Urinary bladder (tissue), 3 donors: ENCODE measurements at regions not wholly inside any gene's neighbourhood (a gene's known extent, or its start where the extent isn't known, plus 50 kb on each side); places are given as distances from the start of the nearest gene placed in this dataset.
"Not testable (repeated sequence)": the region's sequence is repeated elsewhere in the genome, so short reads cannot be mapped to it uniquely, and the experiment has no call there.

Source experiments
- DNase-seq: peaks from one replicate; pipeline ENCODE4 v3.0.0-alpha.2; 2015; ENCODE audit errors: extremely low spot score
- H3K27ac ChIP-seq: one replicate; pipeline ENCODE4 v1.5.1; 2013; ENCODE audit warnings: low read depth, mild to moderate bottlenecking, moderate library complexity
- H3K36me3 ChIP-seq: one replicate; pipeline ENCODE4 v1.6.1; 2013; ENCODE audit warnings: mild to moderate bottlenecking, moderate library complexity; ENCODE audit not compliant: insufficient read depth
- H3K4me1 ChIP-seq: one replicate; pipeline ENCODE4 v1.6.1; 2013; ENCODE audit warnings: mild to moderate bottlenecking, moderate library complexity; ENCODE audit not compliant: insufficient read depth
- H3K4me3 ChIP-seq: one replicate; pipeline ENCODE4 v1.5.1; 2013; ENCODE audit warnings: low read depth, low read length
- WGBS: extraction: QIAGEN DNeasy Blood & Tissue Kit; methylation state at CpG from one replicate; pipeline ENCODE4 v1.1.7; 2013; 5-methylcytosine and 5-hydroxymethylcytosine counted together
- donor health status: healthy with polysubstance abuse.
- donor health status: healthy.

DNA sequence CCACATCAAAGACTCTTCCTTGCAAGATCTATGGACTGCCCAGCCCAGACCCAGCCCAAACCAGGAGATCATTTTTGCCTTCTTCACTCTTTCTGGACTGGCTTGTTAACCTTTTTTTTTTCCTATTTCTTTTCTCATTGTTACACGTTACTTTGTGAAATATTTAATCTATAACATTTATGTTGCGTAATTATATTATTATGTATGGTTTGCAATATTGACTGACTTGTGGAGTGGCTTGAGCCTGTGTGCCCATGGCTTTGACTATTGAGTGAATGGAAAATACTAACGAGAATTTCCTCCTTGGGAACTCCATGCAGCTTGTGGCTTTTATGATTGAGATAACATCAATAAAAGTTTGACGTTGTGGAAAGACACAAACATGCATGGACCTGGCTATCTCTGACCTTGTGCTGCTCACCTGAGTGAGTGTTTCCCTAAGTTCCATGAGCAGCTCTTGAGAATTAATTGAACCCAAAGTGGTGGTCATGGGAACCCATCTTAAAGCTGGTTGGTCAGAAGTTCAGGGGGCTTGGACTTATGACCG is 1641.3 kb upstream of the LRRTM3 start:
- no peaks in the 10 kb centered on the region for H3K4me1 ChIP-seq
- DNase-seq = no peak
- no peak overlapping the region for H3K4me3 ChIP-seq
- H3K27ac ChIP-seq = no peak overlapping the region
- WGBS = 84% methylated on average over 5 of the region's 5 CpGs
- H3K36me3 ChIP-seq = no peaks in the 10 kb centered on the region

DNA sequence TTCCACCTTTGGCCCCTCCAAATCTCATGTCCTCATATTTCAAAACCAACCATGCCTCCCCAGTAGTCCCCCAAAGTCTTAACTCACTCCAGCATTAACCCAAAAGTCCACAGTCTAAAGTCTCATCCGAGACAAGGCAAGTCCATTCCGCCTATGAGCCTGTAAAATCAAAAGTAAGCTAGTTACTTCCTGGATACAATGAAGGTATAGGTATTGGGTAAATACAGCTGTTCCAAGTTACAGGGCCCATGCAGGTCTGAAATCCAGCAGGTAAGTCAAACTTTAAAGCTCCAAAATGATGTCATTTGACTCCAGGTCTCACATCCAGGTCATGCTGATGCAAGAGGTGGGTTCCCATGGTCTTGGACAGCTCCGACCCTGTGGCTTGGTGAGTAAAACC is 1640.1 kb upstream of the LRRTM3 start:
- not testable (repeated sequence) for H3K4me3 ChIP-seq, H3K36me3 ChIP-seq, H3K4me1 ChIP-seq, DNase-seq, H3K27ac ChIP-seq
- WGBS = 84% methylated on average over 3 of the region's 3 CpGs

DNA sequence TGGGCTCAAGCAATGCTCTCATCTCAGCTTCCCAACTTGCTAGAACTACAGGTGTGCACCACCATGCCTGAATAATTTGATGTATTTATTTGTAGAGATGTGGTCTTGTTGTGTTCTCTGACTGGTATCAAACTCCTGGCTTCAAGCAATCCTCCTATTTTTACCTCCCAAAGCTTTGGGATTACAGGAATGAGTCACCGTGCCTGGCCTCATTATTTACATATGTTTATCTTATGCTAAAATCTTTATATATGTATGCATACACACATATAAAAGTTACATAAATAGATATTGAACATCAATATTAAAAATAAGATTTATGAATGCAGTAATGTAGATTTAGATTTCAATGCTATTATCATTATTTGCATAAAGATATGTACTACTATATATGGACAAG is 1634.5 kb upstream of the LRRTM3 start:
- no peak for DNase-seq
- Histone ChIP-seq H3K4me1 (no peaks in the 10 kb centered on the region), H3K4me3 (no peak overlapping the region), H3K36me3 (no peaks in the 10 kb centered on the region), H3K27ac (no peak overlapping the region)
- 51% methylated on average over 1 of the region's 1 CpG for WGBS

DNA sequence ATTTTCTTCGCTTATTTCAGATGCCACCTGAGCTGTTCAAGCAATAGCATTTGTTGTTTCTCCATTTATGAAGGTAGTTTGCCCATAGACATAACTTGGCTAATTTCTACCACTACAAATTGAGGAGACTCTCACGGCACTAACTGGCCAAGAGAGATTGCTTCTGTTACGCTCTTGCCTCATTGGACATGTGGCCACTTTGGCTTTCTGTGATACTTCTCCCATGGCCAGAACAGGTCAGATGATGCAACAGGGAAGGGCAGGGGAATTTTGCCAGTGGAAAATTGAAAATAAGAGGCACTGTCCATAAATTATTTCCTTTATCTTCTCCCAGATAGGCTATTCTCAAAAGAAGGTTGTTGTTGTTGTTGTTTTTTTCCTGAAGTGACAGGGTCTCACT is 1633.3 kb upstream of the LRRTM3 start:
- no peak overlapping the region for H3K27ac ChIP-seq
- WGBS = 95% methylated on average over 3 of the region's 3 CpGs

DNA sequence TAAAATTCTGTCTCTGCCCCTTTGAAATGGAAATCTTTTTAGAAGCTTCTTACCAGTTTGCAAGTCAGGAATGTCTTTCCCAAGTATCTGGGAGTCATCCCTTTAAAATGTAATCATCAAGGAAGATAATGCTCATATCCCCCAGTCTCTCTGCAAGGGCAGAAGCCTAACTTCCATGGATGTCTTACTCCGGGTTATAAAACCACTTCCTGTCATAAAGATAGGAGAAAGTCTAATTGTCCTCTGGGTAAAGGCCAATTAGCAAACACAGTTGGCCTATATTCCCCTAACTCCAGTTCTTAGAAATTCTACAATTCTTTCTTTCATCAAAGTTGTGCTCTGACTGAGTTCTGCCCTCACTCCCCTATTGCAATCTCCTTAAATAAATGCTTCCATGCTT is 1631.5 kb upstream of the LRRTM3 start:
- no peaks in the 10 kb centered on the region for H3K36me3 ChIP-seq
- no peak for DNase-seq
- WGBS = 7% methylated on average over 1 of the region's 1 CpG
- H3K4me3 ChIP-seq = no peak overlapping the region
- H3K27ac ChIP-seq = no peak overlapping the region
- no peaks in the 10 kb centered on the region for H3K4me1 ChIP-seq

More for the DNA sequence above, 1633.3 kb upstream of the LRRTM3 start:
- DNase-seq = no peak
- no peak overlapping the region for H3K4me3 ChIP-seq
- no peaks in the 10 kb centered on the region for H3K36me3 ChIP-seq
- H3K4me1 ChIP-seq = no peaks in the 10 kb centered on the region

DNA sequence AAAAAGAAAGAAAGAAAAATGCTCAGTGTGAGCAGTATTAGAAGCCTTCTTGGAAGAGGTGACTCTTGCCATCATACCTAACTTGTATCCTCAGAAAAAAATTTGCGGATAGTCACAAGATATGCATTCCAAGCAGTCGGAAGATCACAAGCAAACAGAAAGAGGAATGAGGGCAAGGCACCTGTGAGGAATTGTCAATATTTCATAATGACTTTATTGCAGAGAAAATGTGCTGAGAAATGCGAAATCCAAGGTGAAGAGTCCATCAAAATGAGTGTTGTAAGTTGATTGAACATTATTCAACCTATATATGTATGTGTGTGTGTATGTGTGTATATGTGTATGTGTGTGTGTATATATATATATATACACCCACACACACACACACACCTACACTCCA is 1624.7 kb upstream of the LRRTM3 start:
- no peak overlapping the region for H3K4me3 ChIP-seq
- no peak overlapping the region for H3K27ac ChIP-seq
- no peaks in the 10 kb centered on the region for H3K36me3 ChIP-seq
- DNase-seq = no peak
- WGBS = 85% methylated on average over 3 of the region's 3 CpGs
- no peaks in the 10 kb centered on the region for H3K4me1 ChIP-seq

DNA sequence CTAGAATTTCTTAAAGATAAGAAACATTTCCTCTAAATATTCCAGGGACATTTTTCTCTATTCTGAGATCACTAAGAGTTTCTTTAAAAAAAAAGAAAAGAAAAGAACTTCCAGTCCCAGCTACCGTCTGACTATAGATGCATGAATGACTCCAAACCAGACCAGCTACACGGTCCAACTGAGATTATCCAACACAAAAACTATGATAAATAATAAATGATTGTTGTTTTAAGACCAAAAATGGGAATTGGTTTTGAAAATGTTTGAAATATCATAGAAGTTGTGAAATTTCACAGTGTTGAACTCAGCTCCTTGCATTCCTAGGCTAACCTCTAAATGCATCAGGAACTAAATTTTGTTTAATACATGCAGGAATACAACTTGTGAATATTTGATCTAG is 1619.6 kb upstream of the LRRTM3 start:
- Histone ChIP-seq H3K27ac (no peak overlapping the region), H3K4me1 (no peaks in the 10 kb centered on the region), H3K4me3 (no peak overlapping the region), H3K36me3 (no peaks in the 10 kb centered on the region)
- DNase-seq = no peak
- WGBS = 54% methylated on average over 2 of the region's 2 CpGs

DNA sequence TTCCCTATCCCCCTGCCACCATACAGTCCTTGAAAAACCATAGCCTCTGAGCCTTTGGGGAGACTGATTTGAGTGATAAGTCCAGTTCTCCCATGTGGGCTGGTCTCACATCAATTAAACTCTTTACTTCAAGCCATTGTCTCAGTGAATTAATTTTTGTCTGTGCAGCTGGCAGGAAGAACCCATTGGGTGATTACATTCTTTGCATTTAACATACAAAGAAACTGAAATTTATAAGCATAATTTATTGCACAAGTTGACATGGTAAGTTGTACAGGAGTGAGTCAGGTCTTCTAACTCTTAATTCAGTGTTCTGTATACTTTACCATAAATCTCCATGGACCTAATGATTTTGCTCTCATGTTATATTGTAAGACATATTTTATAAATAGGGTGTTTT is 1613.0 kb upstream of the LRRTM3 start:
- Histone ChIP-seq H3K4me3 (no peak overlapping the region), H3K36me3 (no peaks in the 10 kb centered on the region), H3K4me1 (no peaks in the 10 kb centered on the region), H3K27ac (no peak overlapping the region)
- DNase-seq = no peak

DNA sequence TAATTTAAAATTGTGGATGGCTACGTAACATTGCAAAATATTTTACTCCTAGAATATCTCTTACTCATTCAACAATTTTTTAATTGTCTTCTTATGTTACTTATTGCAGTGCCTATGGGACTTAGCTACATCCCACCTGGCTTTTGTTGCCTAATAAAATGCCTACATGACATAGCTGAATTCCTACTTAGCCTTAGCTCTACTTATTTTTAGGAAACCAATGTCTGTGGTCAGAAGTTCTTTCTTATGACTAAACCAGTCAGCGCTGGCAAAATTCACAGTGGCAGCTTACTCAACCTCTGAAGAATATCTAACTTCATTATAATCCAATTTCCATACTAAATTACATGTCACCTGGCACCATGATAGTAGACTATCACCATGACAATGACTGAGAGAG is 1612.4 kb upstream of the LRRTM3 start:
- H3K36me3 ChIP-seq = no peaks in the 10 kb centered on the region
- H3K4me1 ChIP-seq = no peaks in the 10 kb centered on the region
- WGBS = 96% methylated on average over 2 of the region's 2 CpGs
- no peak overlapping the region for H3K27ac ChIP-seq
- no peak for DNase-seq
- no peak overlapping the region for H3K4me3 ChIP-seq

DNA sequence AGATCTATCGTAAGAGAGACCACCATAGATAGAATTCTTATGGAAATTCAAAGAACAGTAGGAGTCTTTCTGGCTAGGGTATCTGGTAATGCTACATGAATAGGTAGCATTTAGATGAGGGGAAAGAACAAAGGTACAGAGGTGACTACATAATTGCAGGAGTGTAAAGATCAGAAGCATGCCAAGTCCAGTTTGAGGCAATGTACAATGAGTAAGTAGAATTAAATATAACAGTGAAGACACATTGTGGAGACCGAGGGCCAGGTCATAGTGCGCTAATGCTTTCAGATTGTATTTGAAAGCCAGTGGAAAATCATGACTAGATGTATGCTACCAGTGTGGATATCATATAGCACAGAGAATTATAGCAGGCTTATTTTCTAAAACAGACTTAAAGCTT is 1611.6 kb upstream of the LRRTM3 start:
- Histone ChIP-seq H3K4me3 (no peak overlapping the region), H3K36me3 (no peaks in the 10 kb centered on the region), H3K27ac (no peak overlapping the region), H3K4me1 (no peaks in the 10 kb centered on the region)
- 95% methylated on average over 3 of the region's 3 CpGs for WGBS
- no peak for DNase-seq

DNA sequence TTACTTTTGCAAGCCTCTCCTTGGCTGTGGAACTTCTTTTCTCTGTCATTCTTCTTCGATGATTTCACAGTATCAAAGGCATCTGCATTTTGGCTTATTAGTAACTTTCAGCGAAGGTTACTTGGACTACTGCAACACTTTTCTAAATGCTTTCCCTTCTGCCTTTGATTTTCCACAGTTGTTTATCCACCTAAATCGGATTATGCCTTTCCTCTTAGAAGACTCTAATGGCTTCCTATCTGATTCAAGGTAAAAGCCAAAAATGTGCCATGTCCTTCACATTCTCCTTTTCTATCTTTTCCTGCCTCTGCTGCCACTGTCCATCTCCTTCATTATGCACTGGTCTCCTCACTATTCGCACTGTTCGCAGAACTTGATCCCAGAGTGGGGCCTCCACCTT is 1606.3 kb upstream of the LRRTM3 start:
- Histone ChIP-seq H3K4me3 (no peak overlapping the region), H3K27ac (no peak overlapping the region), H3K4me1 (no peaks in the 10 kb centered on the region), H3K36me3 (no peaks in the 10 kb centered on the region)
- WGBS = 62% methylated on average over 5 of the region's 5 CpGs
- DNase-seq = no peak

DNA sequence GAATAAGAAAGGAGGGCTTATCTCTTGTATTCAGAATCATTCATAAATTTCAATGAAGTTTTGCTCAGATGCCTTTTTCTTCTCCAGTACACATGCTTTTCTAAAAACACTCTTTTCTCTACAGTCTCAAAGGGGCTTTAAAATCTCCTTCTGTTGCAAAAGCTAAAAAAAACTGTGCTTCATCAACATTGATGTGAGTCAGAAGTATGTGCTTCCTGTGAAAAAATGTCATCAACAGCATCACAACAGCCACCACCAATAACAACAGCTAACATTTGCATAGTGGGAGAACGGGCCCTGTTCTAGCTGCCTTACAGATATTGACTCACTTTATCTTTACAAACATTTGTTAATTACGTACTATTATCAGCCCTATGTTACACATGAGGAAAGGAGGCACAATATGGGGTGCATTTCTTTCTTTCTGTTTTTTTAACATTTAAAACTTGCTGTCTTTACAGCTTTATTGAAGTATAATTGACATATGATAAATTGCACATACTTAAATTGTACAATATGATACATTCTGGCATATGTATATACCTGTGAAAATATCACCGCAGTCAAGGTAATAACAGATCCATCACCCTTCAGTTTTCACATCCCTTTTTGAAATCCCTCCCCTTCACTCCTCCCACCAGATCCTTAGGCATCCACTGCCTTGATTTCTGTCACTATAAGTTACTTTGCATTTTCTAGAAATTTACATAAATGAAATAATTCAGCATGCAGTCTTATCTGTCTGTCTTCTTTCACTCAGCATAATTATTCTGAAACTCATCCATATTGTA is 1605.4 kb upstream of the LRRTM3 start:
- DNase-seq = no peak
- no peak overlapping the region for H3K4me3 ChIP-seq
- WGBS = 77% methylated on average over 3 of the region's 3 CpGs
- H3K4me1 ChIP-seq = no peaks in the 10 kb centered on the region
- no peaks in the 10 kb centered on the region for H3K36me3 ChIP-seq
- no peak overlapping the region for H3K27ac ChIP-seq

DNA sequence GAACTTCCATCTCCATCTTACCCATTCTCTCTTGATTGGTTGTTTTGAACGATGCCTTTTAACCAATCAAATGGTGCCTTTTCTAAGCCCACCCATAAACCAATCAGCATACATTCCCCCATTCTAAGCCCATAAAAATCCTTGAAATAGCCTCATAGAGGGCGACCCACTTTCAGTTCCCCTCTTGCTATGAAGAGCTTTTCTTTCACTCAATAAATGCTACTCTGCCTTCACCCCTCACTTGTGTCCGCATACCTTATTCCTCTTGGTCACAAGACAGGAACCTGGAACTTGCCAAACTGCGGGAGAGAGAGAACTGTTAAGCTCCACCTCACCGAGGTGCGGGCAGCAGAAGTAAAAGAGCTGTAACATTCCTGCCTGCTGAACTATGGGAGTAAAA is 1602.0 kb upstream of the LRRTM3 start:
- Histone ChIP-seq H3K36me3 (no peaks in the 10 kb centered on the region), H3K27ac (no peak overlapping the region), H3K4me3 (no peak overlapping the region), H3K4me1 (no peaks in the 10 kb centered on the region)
- WGBS = 86% methylated on average over 6 of the region's 6 CpGs
- DNase-seq = no peak

DNA sequence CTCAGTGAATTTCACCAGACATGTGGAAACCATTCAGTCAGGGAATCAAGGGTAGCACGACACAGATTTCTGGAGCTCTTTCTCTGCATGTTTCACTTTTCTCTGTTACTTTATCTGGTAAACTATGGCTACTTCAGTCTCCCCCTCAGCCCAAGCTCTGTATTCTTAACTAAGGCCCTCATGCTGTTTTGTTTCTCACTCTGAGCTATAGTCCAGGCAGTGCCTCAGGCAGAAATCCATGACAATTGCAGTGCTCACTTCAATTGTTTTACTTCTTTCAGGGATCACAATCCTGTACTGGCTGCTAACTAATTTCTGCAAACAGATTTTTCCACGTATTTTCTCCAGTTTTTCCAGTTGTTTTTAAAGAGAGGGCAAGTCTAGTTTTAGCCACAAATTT is 1599.9 kb upstream of the LRRTM3 start:
- no peaks in the 10 kb centered on the region for H3K36me3 ChIP-seq
- H3K4me3 ChIP-seq = no peak overlapping the region
- DNase-seq = no peak
- 48% methylated on average over 2 of the region's 2 CpGs for WGBS
- no peaks in the 10 kb centered on the region for H3K4me1 ChIP-seq
- H3K27ac ChIP-seq = no peak overlapping the region

DNA sequence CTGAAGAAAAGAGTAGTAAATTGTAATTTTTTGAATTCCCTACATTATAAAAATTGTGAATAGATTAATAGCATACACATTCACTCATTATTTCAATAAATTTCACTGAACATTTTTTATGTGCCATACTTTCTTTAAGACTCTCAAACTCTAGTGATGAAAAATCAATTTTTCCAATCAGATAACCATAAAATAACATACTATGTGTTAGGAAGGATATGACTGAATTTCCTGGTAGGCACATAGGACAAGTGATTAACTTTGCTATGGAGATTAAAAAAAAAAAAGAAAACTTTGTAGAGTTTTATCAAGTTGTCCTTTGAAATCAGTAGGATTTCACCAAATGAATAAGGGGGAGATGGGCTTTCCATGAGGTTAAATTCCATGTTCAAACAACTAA is 1597.3 kb upstream of the LRRTM3 start:
- Histone ChIP-seq H3K36me3 (no peaks in the 10 kb centered on the region), H3K27ac (no peak overlapping the region), H3K4me1 (no peaks in the 10 kb centered on the region), H3K4me3 (no peak overlapping the region)
- DNase-seq = no peak
